CD4-positive, alpha-beta T cell (primary cell): ENCODE measurements at regions not wholly inside any gene's neighbourhood (a gene's known extent, or its start where the extent isn't known, plus 50 kb on each side); places are given as distances from the start of the nearest gene placed in this dataset.

Experiments used
- ATAC-seq: fragments of 200-7000 bp; cut with Tn5 transposase; one replicate; pipeline ENCODE4 v1.10.0; 2022; ENCODE audit warnings: mild to moderate bottlenecking; ENCODE audit not compliant: poor library complexity
- CTCF ChIA-PET: fragments of 350-600 bp; sonication (Branson Sonifier 250); formaldehyde crosslinking; loops from one replicate; lab custom pipeline; 2021; ENCODE audit warnings: antibody characterized with exemption, inconsistent platforms; lab: Charles Lee
- POLR2A ChIA-PET: fragments of 350-600 bp; sonication (Branson Sonifier 250); formaldehyde crosslinking; loops from one replicate; lab custom pipeline; 2021; ENCODE audit warnings: antibody characterized with exemption, inconsistent platforms; lab: Charles Lee
- DNase-seq, 14 experiments: peaks; one replicate each; pipeline ENCODE4 v3.0.0-alpha.2; 2013 to 2020; ENCODE audit warnings: mixed read lengths in 2 of 14
- H3K27ac ChIP-seq, 2 donors: one replicate each; pipeline versions ENCODE4 v1.5.1 to v1.7.0; 2013; ENCODE audit warnings: low read length in 2 of 2, low read depth in 1 of 2, mild to moderate bottlenecking in 1 of 2
- H3K27me3 ChIP-seq, 2 experiments: 1 replicate in 1 of 2; 2 replicates in 1 of 2; pipeline versions ENCODE4 v1.6.1 to v1.7.0; 2013; ENCODE audit warnings: low read length in 2 of 2, control low read depth in 1 of 2, mild to moderate bottlenecking in 1 of 2, moderate library complexity in 1 of 2; ENCODE audit not compliant: insufficient read depth in 2 of 2, control insufficient read depth in 1 of 2
- H3K36me3 ChIP-seq: one replicate; pipeline ENCODE4 v1.6.1; 2013; ENCODE audit warnings: low read length, control low read depth; ENCODE audit not compliant: insufficient read depth
- H3K4me1 ChIP-seq: one replicate; pipeline ENCODE4 v1.6.1; 2013; ENCODE audit warnings: low read length, control low read depth; ENCODE audit not compliant: insufficient read depth
- H3K4me3 ChIP-seq: one replicate; pipeline ENCODE4 v1.5.1; 2013; ENCODE audit warnings: mild to moderate bottlenecking, low read length, moderate library complexity
- H3K9me3 ChIP-seq, 2 experiments: 1 replicate in 1 of 2; 2 replicates in 1 of 2; pipeline versions ENCODE4 v1.6.1 to v1.7.0; 2013; ENCODE audit warnings: low read length in 2 of 2, mild to moderate bottlenecking in 2 of 2, control low read depth in 1 of 2, moderate library complexity in 1 of 2; ENCODE audit not compliant: control insufficient read depth in 1 of 2, insufficient read depth in 1 of 2
- H3K27ac Mint-ChIP-seq: one replicate; pipeline ENCODE4 v1.8.0; 2020; ENCODE audit warnings: mixed read lengths
- H3K27me3 Mint-ChIP-seq: one replicate; pipeline ENCODE4 v1.8.0; 2021; ENCODE audit warnings: mixed read lengths
- H3K36me3 Mint-ChIP-seq: one replicate; pipeline ENCODE4 v1.8.0; 2021; ENCODE audit warnings: low read depth, mixed read lengths
- H3K4me1 Mint-ChIP-seq: one replicate; pipeline ENCODE4 v1.8.0; 2021; ENCODE audit warnings: low read depth, mixed read lengths
- H3K4me3 Mint-ChIP-seq: one replicate; pipeline ENCODE4 v1.8.0; 2020; ENCODE audit warnings: mild to moderate bottlenecking, mixed read lengths
- H3K9me3 Mint-ChIP-seq: one replicate; pipeline ENCODE4 v1.8.0; 2020; ENCODE audit warnings: mixed read lengths
- intact Hi-C, 2 experiments: fragments of 100-400 bp; cut with DNase I in 1 of 2; cut with micrococcal nuclease in 1 of 2; formaldehyde crosslinking; loops; one replicate each; pipeline versions ENCODE4 v1.15.1 to v1.9.0; 2023 to 2025; cut with DNase I, micrococcal nuclease
- TF ChIP-seq, protein P1 (sequence below): fragments of 200-600 bp; IDR thresholded peaks from one replicate; pipeline ENCODE4 v1.8.0; 2022; ENCODE audit warnings: antibody characterized with exemption, mild to moderate bottlenecking

DNA sequence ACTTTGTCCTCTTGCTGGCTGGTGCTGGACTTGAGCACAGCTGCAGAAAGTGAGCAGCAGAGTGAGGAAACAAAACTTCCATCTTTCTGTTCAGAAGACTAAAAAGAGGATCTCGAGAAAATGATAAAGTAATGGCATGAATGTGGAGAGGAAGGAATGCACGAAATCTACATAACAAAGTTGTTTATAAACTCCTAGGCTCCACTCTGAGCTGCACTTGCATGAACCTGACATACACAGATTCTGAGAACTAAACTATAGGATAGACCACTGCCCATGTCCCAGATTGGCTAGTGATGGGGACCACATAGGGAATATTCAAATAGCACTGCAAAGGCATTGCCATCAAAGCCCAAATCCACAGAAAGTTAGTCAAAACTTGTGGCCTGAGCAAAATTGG lies 121.1 kb upstream of the MON1B start:
- no peaks in the 10 kb centered on the region for H3K9me3 Mint-ChIP-seq
- no peak for ATAC-seq

DNA sequence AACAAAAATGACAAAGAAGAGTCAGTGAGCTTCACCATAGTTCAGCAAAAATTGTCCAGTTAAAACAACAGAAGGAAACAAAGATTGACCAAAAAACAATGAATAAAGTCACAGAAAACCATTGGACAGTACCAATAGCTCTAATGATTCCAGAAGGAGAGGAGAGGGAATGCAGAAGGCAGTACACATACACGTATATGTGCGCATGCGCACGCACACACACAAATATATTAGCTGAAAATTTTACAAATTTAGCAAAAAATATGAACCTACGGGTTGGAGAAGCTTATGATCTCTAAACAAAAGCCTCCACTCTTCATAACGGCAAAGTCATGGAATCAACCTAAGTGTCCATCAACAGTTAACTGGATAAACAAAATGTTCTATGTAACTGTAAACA lies 120.3 kb upstream of the MON1B start:
- H3K36me3 ChIP-seq, result no peaks in the 10 kb centered on the region
- Mint-ChIP-seq H3K4me3 (no peak overlapping the region), H3K9me3 (no peaks in the 10 kb centered on the region), H3K4me1 (no peaks in the 10 kb centered on the region), H3K27me3 (peaks cover 21% of the 10 kb centered on the region), H3K27ac (no peak overlapping the region), H3K36me3 (no peaks in the 10 kb centered on the region)
- no peak for ATAC-seq
- no peaks in the 10 kb centered on the region for H3K27me3 ChIP-seq
- no peak overlapping the region for H3K4me3 ChIP-seq
- no peaks in the 10 kb centered on the region for H3K4me1 ChIP-seq
- H3K9me3 ChIP-seq, result no peaks in the 10 kb centered on the region
- ChIA-PET POLR2A (no interaction called here), CTCF (no interaction called here)
- TF ChIP-seq, protein P1, sequence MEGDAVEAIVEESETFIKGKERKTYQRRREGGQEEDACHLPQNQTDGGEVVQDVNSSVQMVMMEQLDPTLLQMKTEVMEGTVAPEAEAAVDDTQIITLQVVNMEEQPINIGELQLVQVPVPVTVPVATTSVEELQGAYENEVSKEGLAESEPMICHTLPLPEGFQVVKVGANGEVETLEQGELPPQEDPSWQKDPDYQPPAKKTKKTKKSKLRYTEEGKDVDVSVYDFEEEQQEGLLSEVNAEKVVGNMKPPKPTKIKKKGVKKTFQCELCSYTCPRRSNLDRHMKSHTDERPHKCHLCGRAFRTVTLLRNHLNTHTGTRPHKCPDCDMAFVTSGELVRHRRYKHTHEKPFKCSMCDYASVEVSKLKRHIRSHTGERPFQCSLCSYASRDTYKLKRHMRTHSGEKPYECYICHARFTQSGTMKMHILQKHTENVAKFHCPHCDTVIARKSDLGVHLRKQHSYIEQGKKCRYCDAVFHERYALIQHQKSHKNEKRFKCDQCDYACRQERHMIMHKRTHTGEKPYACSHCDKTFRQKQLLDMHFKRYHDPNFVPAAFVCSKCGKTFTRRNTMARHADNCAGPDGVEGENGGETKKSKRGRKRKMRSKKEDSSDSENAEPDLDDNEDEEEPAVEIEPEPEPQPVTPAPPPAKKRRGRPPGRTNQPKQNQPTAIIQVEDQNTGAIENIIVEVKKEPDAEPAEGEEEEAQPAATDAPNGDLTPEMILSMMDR, result no peak
- no peak for DNase-seq
- intact Hi-C loops, result no loop called here
- H3K27ac ChIP-seq, result no peak overlapping the region

More for the DNA sequence above, 121.1 kb upstream of the MON1B start:
- TF ChIP-seq, protein P1, result no peak
- POLR2A ChIA-PET, result no interaction called here
- H3K4me1 ChIP-seq, result no peaks in the 10 kb centered on the region
- no peak overlapping the region for H3K4me3 ChIP-seq
- H3K9me3 ChIP-seq, result no peaks in the 10 kb centered on the region
- no peak overlapping the region for H3K4me3 Mint-ChIP-seq
- no peak overlapping the region for H3K27ac Mint-ChIP-seq
- no peaks in the 10 kb centered on the region for H3K27me3 ChIP-seq
- intact Hi-C loops, result no loop called here
- no peaks in the 10 kb centered on the region for H3K36me3 Mint-ChIP-seq
- CTCF ChIA-PET, result no interaction called here
- H3K27ac ChIP-seq, result no peak overlapping the region
- no peaks in the 10 kb centered on the region for H3K4me1 Mint-ChIP-seq
- H3K36me3 ChIP-seq, result no peaks in the 10 kb centered on the region
- DNase-seq, result no peak
- H3K27me3 Mint-ChIP-seq, result peaks cover 24% of the 10 kb centered on the region

DNA sequence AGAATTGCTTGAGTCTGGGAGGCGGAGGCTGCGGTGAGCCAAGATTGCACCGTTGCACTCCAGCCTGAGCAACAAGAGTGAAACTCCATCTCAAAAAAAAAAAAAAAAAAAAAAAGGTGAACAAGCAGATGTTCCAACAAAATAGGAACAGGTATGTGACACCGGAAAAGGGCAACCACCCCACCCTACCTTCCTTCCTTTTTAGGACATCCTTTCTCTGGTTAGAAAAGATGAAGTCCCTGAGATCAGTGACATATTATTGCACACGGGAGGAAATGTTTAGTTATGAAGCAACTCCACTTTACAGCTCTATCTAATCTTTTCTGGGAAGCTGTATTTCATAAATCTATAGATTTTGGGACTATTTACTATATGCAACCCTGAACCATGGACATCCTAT lies 114.2 kb upstream of the MON1B start:
- Histone ChIP-seq H3K9me3 (no peaks in the 10 kb centered on the region), H3K4me3 (no peak overlapping the region), H3K27ac (no peak overlapping the region), H3K27me3 (no peaks in the 10 kb centered on the region), H3K36me3 (no peaks in the 10 kb centered on the region), H3K4me1 (no peaks in the 10 kb centered on the region)
- no peak for ATAC-seq
- H3K27me3 Mint-ChIP-seq, result no peaks in the 10 kb centered on the region
- no peaks in the 10 kb centered on the region for H3K4me1 Mint-ChIP-seq
- ChIA-PET CTCF (no interaction called here), POLR2A (no interaction called here)
- H3K4me3 Mint-ChIP-seq, result no peak overlapping the region
- H3K27ac Mint-ChIP-seq, result no peak overlapping the region
- no peaks in the 10 kb centered on the region for H3K9me3 Mint-ChIP-seq
- no peak for DNase-seq
- H3K36me3 Mint-ChIP-seq, result no peaks in the 10 kb centered on the region
- TF ChIP-seq, protein P1, result no peak
- intact Hi-C loops, result no loop called here
